HCT116 (cell line): ENCODE measurements at regions not wholly inside any gene's neighbourhood (a gene's known extent, or its start where the extent isn't known, plus 50 kb on each side); places are given as distances from the start of the nearest gene placed in this dataset.

Experiments
- ATAC-seq: fragments of 200-7000 bp; cut with Tn5 transposase; 2 replicates; pipeline ENCODE4 v1.9.1; 2020; ENCODE audit warnings: mild to moderate bottlenecking, moderate library complexity
- BruUV-seq: library from RNA; stranded (reverse); fragments of 400-500 nt; replicated peaks from 2 replicates; lab custom pipeline; 2021; lab: Mats Ljungman, UMichigan
- CTCF ChIA-PET: fragments of 300-600 bp; sonication (Branson Sonifier 250); formaldehyde crosslinking; loops from one replicate; lab custom pipeline; 2021; ENCODE audit warnings: antibody characterized with exemption; lab: Charles Lee
- POLR2A ChIA-PET: fragments of 300-600, 350-600 bp; sonication (Branson Sonifier 250); formaldehyde crosslinking; loops from one replicate; lab custom pipeline; 2021; ENCODE audit warnings: antibody characterized with exemption; lab: Charles Lee
- RAD21 ChIA-PET, 2 experiments: fragments of 300-600 bp; sonication (Branson Sonifier 250); formaldehyde crosslinking; loops; one replicate each; lab custom pipeline; 2023; ENCODE audit warnings: low total read pairs in 2 of 2; ENCODE audit not compliant: uncharacterized antibody in 2 of 2, unreplicated experiment in 2 of 2, low non-redundant PET in 1 of 2; lab: Charles Lee
- DNase-seq: peaks from one replicate; pipeline ENCODE4 v3.0.0-alpha.2; 2010; ENCODE audit warnings: low read depth, low spot score
- H2AFZ ChIP-seq: fragments of 200-600 bp; shearing (Covaris generic), sonication (generic); 2 replicates; pipeline ENCODE4 v1.6.1; 2017; ENCODE audit warnings: low read depth, mixed run types, mixed read lengths, antibody characterized with exemption, low read length; ENCODE audit not compliant: poor library complexity, severe bottlenecking
- H3K27ac ChIP-seq: 2 replicates; pipeline ENCODE4 v1.5.1; 2012; ENCODE audit warnings: low read depth, low read length
- H3K27me3 ChIP-seq: fragments of 200-600 bp; sonication (generic); 2 replicates; pipeline ENCODE4 v1.6.1; 2016; ENCODE audit warnings: mixed run types, low read length, mixed read lengths; ENCODE audit not compliant: insufficient read depth
- H3K36me3 ChIP-seq, 2 experiments: fragments of 200-500 bp in 1 of 2; fragments of 200-600 bp in 1 of 2; sonication (Bioruptor generic) in 1 of 2; sonication (generic) in 1 of 2; 2 replicates each; pipeline versions ENCODE4 v1.5.1 to v1.6.1; 2014 to 2016; ENCODE audit warnings: low read length in 2 of 2, inconsistent platforms in 1 of 2, mixed read lengths in 1 of 2, mixed run types in 1 of 2; ENCODE audit not compliant: insufficient read depth in 2 of 2, control insufficient read depth in 1 of 2
- H3K4me1 ChIP-seq, 2 experiments: fragments of 200-600 bp in 1 of 2; sonication (generic) in 1 of 2; 2 replicates each; pipeline versions ENCODE4 v1.5.1 to v1.6.1; 2012 to 2017; ENCODE audit warnings: low read length in 2 of 2, inconsistent platforms in 1 of 2, mild to moderate bottlenecking in 1 of 2, mixed read lengths in 1 of 2, mixed run types in 1 of 2, moderate library complexity in 1 of 2; ENCODE audit not compliant: insufficient read depth in 2 of 2, control insufficient read depth in 1 of 2
- H3K4me2 ChIP-seq: fragments of 200-600 bp; sonication (generic); 2 replicates; pipeline ENCODE4 v1.6.1; 2017; ENCODE audit warnings: mixed run types, low read length, mixed read lengths
- H3K4me3 ChIP-seq, 2 experiments: fragments of 200-600 bp in 1 of 2; sonication (generic) in 1 of 2; replicated peaks in 1 of 2; 2 replicates each; pipeline ENCODE4 v1.5.1; 2011 to 2016; ENCODE audit warnings: low read length in 2 of 2, control low read depth in 1 of 2, low read depth in 1 of 2, mild to moderate bottlenecking in 1 of 2, mixed read lengths in 1 of 2, mixed run types in 1 of 2
- H3K79me2 ChIP-seq: fragments of 200-600 bp; sonication (generic); 2 replicates; pipeline ENCODE4 v1.6.1; 2017; ENCODE audit warnings: mild to moderate bottlenecking, mixed run types, low read length, moderate library complexity, mixed read lengths; ENCODE audit not compliant: insufficient read depth
- H3K9ac ChIP-seq: fragments of 200-600 bp; sonication (generic); 2 replicates; pipeline ENCODE4 v1.6.1; 2016; ENCODE audit warnings: low read length, mixed read lengths
- H3K9me2 ChIP-seq: fragments of 200-600 bp; sonication (generic), shearing (Covaris generic); 2 replicates; pipeline ENCODE4 v1.6.1; 2017; ENCODE audit warnings: mixed run types, mild to moderate bottlenecking, moderate library complexity; ENCODE audit not compliant: insufficient read depth
- H3K9me3 ChIP-seq, 2 experiments: fragments of 200-500 bp in 1 of 2; fragments of 200-600 bp in 1 of 2; sonication (Bioruptor generic) in 1 of 2; sonication (generic) in 1 of 2; 2 replicates each; pipeline ENCODE4 v1.6.1; 2014 to 2017; ENCODE audit warnings: low read length in 2 of 2, mixed read lengths in 2 of 2, inconsistent platforms in 1 of 2, low read depth in 1 of 2, mild to moderate bottlenecking in 1 of 2, mixed run types in 1 of 2, moderate library complexity in 1 of 2; ENCODE audit not compliant: control insufficient read depth in 1 of 2, insufficient read depth in 1 of 2
- H4K20me1 ChIP-seq: fragments of 200-600 bp; sonication (generic), shearing (Covaris generic); 2 replicates; pipeline ENCODE4 v1.6.1; 2017; ENCODE audit warnings: mixed run types, mild to moderate bottlenecking, moderate library complexity; ENCODE audit not compliant: insufficient read depth
- CBX3 ChIP-seq: IDR thresholded peaks from 2 replicates; pipeline ENCODE4 v1.6.1; 2012; ENCODE audit warnings: low read depth
- CEBPB ChIP-seq: IDR thresholded peaks from 2 replicates; pipeline ENCODE4 v1.6.1; 2012; ENCODE audit warnings: low read depth
- EGR1 ChIP-seq: IDR thresholded peaks from 2 replicates; pipeline ENCODE4 v1.6.1; 2012; ENCODE audit warnings: low read depth
- ELF1 ChIP-seq: IDR thresholded peaks from 2 replicates; pipeline ENCODE4 v1.6.1; 2012; ENCODE audit warnings: low read depth, borderline replicate concordance
- EZH2 ChIP-seq: fragments of 200-600 bp; sonication (generic); IDR thresholded peaks from 2 replicates; pipeline ENCODE4 v1.6.1; 2017; ENCODE audit warnings: antibody characterized with exemption, mixed run types
- EZH2phosphoT487 ChIP-seq: fragments of 200-600 bp; IDR thresholded peaks from 2 replicates; pipeline ENCODE4 v1.6.1; 2018; ENCODE audit warnings: antibody characterized with exemption, borderline replicate concordance
- FOSL1 ChIP-seq: IDR thresholded peaks from 2 replicates; pipeline ENCODE4 v1.6.1; 2012; ENCODE audit warnings: low read depth
- JUND ChIP-seq: IDR thresholded peaks from 2 replicates; pipeline ENCODE4 v1.6.1; 2012
- MAX ChIP-seq: IDR thresholded peaks from 2 replicates; pipeline ENCODE4 v1.6.1; 2012
- POLR2AphosphoS5 ChIP-seq: IDR thresholded peaks from 2 replicates; pipeline ENCODE4 v1.6.1; 2011; ENCODE audit warnings: mild to moderate bottlenecking, low read depth, low read length, moderate library complexity
- RAD21 ChIP-seq: IDR thresholded peaks from 2 replicates; pipeline ENCODE4 v1.6.1; 2012; ENCODE audit warnings: low read depth, mild to moderate bottlenecking
- SIN3A ChIP-seq: IDR thresholded peaks from 2 replicates; pipeline ENCODE4 v1.6.1; 2012; ENCODE audit warnings: low read depth
- SP1 ChIP-seq: IDR thresholded peaks from 2 replicates; pipeline ENCODE4 v1.6.1; 2012; ENCODE audit warnings: low read depth
- TCF7L2 ChIP-seq: IDR thresholded peaks from 2 replicates; pipeline ENCODE4 v1.7.0; 2011; ENCODE audit warnings: borderline replicate concordance, inconsistent platforms; ENCODE audit not compliant: insufficient read depth, insufficient read length; ENCODE audit errors: extremely low read depth
- YY1 ChIP-seq: IDR thresholded peaks from 2 replicates; pipeline ENCODE4 v1.6.1; 2011; ENCODE audit warnings: low read length, low read depth, moderate library complexity, mild to moderate bottlenecking; ENCODE audit not compliant: insufficient replicate concordance; ENCODE audit errors: extremely low read depth
- ZBTB33 ChIP-seq: IDR thresholded peaks from 2 replicates; pipeline ENCODE4 v1.6.1; 2011; ENCODE audit warnings: mild to moderate bottlenecking, low read length, moderate library complexity; ENCODE audit not compliant: insufficient replicate concordance; ENCODE audit errors: extremely low read depth
- ZNF274 ChIP-seq: fragments of 200-500 bp; sonication (Bioruptor generic); IDR thresholded peaks from 2 replicates; pipeline ENCODE4 v1.6.1; 2014; ENCODE audit warnings: mild to moderate bottlenecking, low read depth, low read length, inconsistent platforms
- intact Hi-C: fragments of 100-400 bp; cut with micrococcal nuclease; formaldehyde crosslinking; loops from 2 replicates; pipeline ENCODE4 v1.10.0; 2022
- TF ChIP-seq, protein P1 (sequence below): IDR thresholded peaks from 2 replicates; pipeline ENCODE4 v1.6.1; 2012

DNA sequence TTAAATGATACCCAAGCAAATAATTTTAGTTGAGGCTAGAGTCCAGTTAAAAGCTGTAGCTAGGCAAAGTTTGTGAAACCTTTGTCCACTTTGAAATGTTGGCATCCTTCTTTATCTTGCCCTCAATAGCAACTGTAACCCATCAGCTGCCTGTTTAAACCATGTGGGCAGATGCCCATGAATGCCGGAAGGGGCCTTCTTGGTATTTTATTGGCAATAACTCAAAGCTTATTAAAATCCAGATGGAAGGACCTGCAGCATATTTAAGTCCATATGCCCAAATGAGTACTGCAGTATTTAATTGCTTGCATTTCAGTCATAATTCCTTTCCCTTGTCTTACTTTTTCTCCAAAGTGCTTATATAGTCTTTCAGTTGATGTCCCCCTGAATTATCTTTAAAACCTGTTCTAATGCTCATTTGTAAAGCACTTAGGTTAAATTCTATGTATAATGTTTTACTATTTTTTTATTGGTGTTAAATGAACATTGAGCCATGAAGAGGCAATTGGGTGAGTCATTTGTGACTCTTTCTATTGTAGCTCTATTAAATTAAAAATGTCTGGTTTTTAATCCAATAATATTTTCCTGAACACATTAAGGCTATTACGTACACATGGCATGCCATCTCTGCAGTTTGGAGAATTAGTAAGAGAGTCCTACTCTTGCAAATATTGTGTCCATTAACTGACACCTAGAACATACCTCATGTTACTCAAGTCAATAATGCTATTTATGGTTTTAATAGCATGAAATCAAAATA is 225.3 kb downstream of the KCNJ2 start:
- Histone ChIP-seq H3K9me3 (peaks cover 0 to 3% of the 10 kb centered on the region in 2 experiments; a peak in 1 of 4 replicates), H3K4me3 (no peak overlapping the region), H2AFZ (no peak overlapping the region), H3K36me3 (no peaks in the 10 kb centered on the region), H4K20me1 (no peaks in the 10 kb centered on the region), H3K79me2 (no peaks in the 10 kb centered on the region), H3K27me3 (no peaks in the 10 kb centered on the region), H3K4me2 (no peak overlapping the region), H3K4me1 (no peaks in the 10 kb centered on the region), H3K27ac (no peak overlapping the region), H3K9me2 (no peaks in the 10 kb centered on the region), H3K9ac (no peak overlapping the region)
- no peak for DNase-seq
- TF ChIP-seq CEBPB (no peak), SP1 (no peak), EZH2 (no peak), YY1 (no peak), SIN3A (no peak), TCF7L2 (no peak), MAX (no peak), CBX3 (no peak), POLR2AphosphoS5 (no peak), FOSL1 (no peak), EGR1 (no peak), RAD21 (no peak), ELF1 (no peak), ZBTB33 (no peak), ZNF274 (no peak), EZH2phosphoT487 (no peak), JUND (no peak)
- TF ChIP-seq, protein P1, sequence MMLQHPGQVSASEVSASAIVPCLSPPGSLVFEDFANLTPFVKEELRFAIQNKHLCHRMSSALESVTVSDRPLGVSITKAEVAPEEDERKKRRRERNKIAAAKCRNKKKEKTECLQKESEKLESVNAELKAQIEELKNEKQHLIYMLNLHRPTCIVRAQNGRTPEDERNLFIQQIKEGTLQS: no peak
- ChIA-PET POLR2A (no interaction called here), RAD21 (no interaction called here), CTCF (no interaction called here)
- BruUV-seq: no TSS peak
- intact Hi-C loops: no loop called here
- no peak for ATAC-seq
